PFSK-1 (cell line): ENCODE measurements at regions not wholly inside any gene's neighbourhood (a gene's known extent, or its start where the extent isn't known, plus 50 kb on each side); places are given as distances from the start of the nearest gene placed in this dataset.

ENCODE experiments used
- POLR2AphosphoS5 ChIP-seq: IDR thresholded peaks from 2 replicates; pipeline ENCODE4 v1.6.1; 2012; ENCODE audit warnings: low read depth, mild to moderate bottlenecking, control low read depth, low read length, moderate library complexity
- REST ChIP-seq, 2 experiments: IDR thresholded peaks; 2 replicates each; pipeline versions ENCODE4 v1.6.1 to v1.8.0; 2011 to 2012; ENCODE audit warnings: low read depth in 2 of 2, low read length in 2 of 2, control low read depth in 1 of 2, inconsistent platforms in 1 of 2, mild to moderate bottlenecking in 1 of 2, moderate library complexity in 1 of 2; ENCODE audit not compliant: insufficient read depth in 1 of 2
- TAF1 ChIP-seq: IDR thresholded peaks from 2 replicates; pipeline ENCODE4 v1.6.1; 2012; ENCODE audit warnings: low read length, control low read depth, borderline replicate concordance; ENCODE audit not compliant: insufficient read depth

- TF ChIP-seq TAF1 (no peak), REST (IDR thresholded peaks at IDR 0.05; ENCODE audit: insufficient read depth in 1 of 2, low read depth in 2 of 2, low read length in 2 of 2) (no peak), POLR2AphosphoS5 (no peak)
Measured at GRCh38 chr9:115445655-115446054, 327.7 kb upstream of the TNC start.
